Activated CD4-positive, alpha-beta T cell treated with anti-CD3 and anti-CD28 coated beads for 36 hours (primary cell): ENCODE measurements at regions not wholly inside any gene's neighbourhood (a gene's known extent, or its start where the extent isn't known, plus 50 kb on each side); places are given as distances from the start of the nearest gene placed in this dataset.
"Not testable (repeated sequence)": the region's sequence is repeated elsewhere in the genome, so short reads cannot be mapped to it uniquely, and the experiment has no call there.

Experiments
- ATAC-seq: fragments of 200-7000 bp; cut with Tn5 transposase; one replicate; pipeline ENCODE4 v1.10.0; 2021; ENCODE audit warnings: mild to moderate bottlenecking, moderate library complexity
- CTCF ChIA-PET: fragments of 350-600 bp; sonication (Branson Sonifier 250); formaldehyde crosslinking; loops from one replicate; lab custom pipeline; 2021; ENCODE audit warnings: antibody characterized with exemption; lab: Charles Lee
- POLR2A ChIA-PET: fragments of 350-600 bp; sonication (Branson Sonifier 250); formaldehyde crosslinking; loops from one replicate; lab custom pipeline; 2021; ENCODE audit warnings: antibody characterized with exemption, inconsistent platforms; lab: Charles Lee
- DNase-seq: peaks from one replicate; pipeline ENCODE4 v3.0.0-alpha.2; 2020
- H3K27ac Mint-ChIP-seq: one replicate; pipeline ENCODE4 v1.8.0; 2021; ENCODE audit warnings: mixed read lengths
- H3K27me3 Mint-ChIP-seq: one replicate; pipeline ENCODE4 v1.8.0; 2021; ENCODE audit warnings: mixed read lengths
- H3K36me3 Mint-ChIP-seq: one replicate; pipeline ENCODE4 v1.8.0; 2021; ENCODE audit warnings: low read depth, mixed read lengths
- H3K4me1 Mint-ChIP-seq: one replicate; pipeline ENCODE4 v1.8.0; 2021; ENCODE audit warnings: mixed read lengths
- H3K4me3 Mint-ChIP-seq: one replicate; pipeline ENCODE4 v1.8.0; 2021; ENCODE audit warnings: mild to moderate bottlenecking, moderate library complexity, mixed read lengths
- H3K9me3 Mint-ChIP-seq: one replicate; pipeline ENCODE4 v1.8.0; 2021; ENCODE audit warnings: low read depth, mixed read lengths
- intact Hi-C, 2 experiments: fragments of 100-400 bp; cut with DNase I in 1 of 2; cut with micrococcal nuclease in 1 of 2; formaldehyde crosslinking; loops; one replicate each; pipeline versions ENCODE4 v1.14.2 to v1.15.1; 2022 to 2024; cut with DNase I, micrococcal nuclease

DNA sequence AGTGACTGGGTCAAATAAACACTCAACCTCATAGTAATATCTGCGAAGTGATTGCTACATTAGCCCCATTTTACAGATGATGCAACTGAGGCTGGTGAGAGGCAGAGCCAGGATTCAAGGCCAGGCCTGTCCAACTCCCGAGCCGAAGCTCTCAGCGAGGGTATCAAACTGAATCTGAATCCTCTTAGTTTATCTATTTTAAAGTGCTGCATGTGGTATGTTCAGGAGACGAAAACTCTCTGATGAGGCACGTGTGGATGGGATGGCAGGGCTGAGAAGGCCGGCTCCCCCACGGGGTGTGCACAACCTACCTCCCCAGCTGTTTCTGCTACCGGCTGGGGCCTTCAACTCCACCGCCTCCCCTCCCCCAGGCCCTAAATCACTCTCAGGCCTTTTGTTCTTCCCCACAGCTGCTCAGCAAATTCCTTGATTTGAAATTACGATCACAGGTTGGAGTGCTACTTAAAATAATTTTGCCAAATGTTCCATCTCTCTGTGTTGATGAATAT lies 171.8 kb downstream of the TOMM20 start:
- ATAC-seq (no peak), DNase-seq (peak; percentile 5)
- ChIA-PET POLR2A (interaction anchor here (1.1 kb wide), 1 partner anchor 346 kb away, joined by 4 read pairs; no protein-coding TSS in a partner anchor), CTCF (interaction anchor here (1.0 kb wide), 1 partner anchor 65 kb away, joined by 3 read pairs; no protein-coding TSS in a partner anchor)
- Mint-ChIP-seq H3K27ac (peak overlapping the region; percentile 65), H3K9me3 (no peaks in the 10 kb centered on the region), H3K27me3 (no peaks in the 10 kb centered on the region), H3K4me3 (no peak overlapping the region), H3K36me3 (no peaks in the 10 kb centered on the region), H3K4me1 (peaks cover 79% of the 10 kb centered on the region)
- intact Hi-C loops = no loop called here

- DNase-seq (peak; percentile 28), ATAC-seq (peak; percentile 27)
- ChIA-PET CTCF (interaction anchor here (0.6 to 1.8 kb wide), 9 partner anchors 15 to 612 kb away, joined by 3 to 5 read pairs (median 3); no protein-coding TSS in a partner anchor), POLR2A (no interaction called here)
- H3K27me3 Mint-ChIP-seq = no peaks in the 10 kb centered on the region
- H3K36me3 Mint-ChIP-seq = no peaks in the 10 kb centered on the region
- H3K4me3 Mint-ChIP-seq = no peak overlapping the region
- intact Hi-C loops = loop anchor here (1.0 to 2.0 kb wide), 2 partner anchors 18 to 28 kb away; no protein-coding TSS in a partner anchor
- H3K4me1 Mint-ChIP-seq = peaks cover 64% of the 10 kb centered on the region
- H3K27ac Mint-ChIP-seq = peak overlapping the region; percentile 91
- no peaks in the 10 kb centered on the region for H3K9me3 Mint-ChIP-seq
Measured at GRCh38 chr1:234955107-234955731, 173.4 kb downstream of the TOMM20 start.

DNA sequence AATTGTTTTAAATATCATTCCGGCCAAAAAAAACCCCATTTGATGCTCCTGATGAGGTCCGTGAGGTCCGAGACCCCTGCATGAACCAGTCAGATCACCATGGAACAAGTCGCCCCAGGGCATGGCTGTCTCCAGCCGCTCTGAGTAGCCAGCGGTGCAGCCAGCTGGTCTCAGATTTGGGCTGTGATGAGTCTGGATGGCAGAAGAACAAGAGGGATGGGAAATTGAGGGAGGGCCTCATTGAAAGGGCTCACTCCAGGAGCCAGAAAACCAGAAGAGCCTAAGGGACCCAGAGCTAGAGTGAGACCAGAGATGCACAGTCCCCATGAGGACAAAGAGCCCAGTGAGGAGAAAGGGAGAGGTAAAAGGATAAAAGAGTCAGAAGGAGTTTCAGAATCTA lies 174.0 kb downstream of the TOMM20 start:
- peak overlapping the region; percentile 63 for H3K27ac Mint-ChIP-seq
- H3K9me3 Mint-ChIP-seq = peaks cover 3% of the 10 kb centered on the region
- H3K36me3 Mint-ChIP-seq = no peaks in the 10 kb centered on the region
- no peaks in the 10 kb centered on the region for H3K27me3 Mint-ChIP-seq
- ChIA-PET POLR2A (interaction anchor here (0.7 kb wide), 1 partner anchor 30 kb away, joined by 3 read pairs; no protein-coding TSS in a partner anchor), CTCF (interaction anchor here (0.6 to 1.8 kb wide), 5 partner anchors 14 to 611 kb away, joined by 3 to 5 read pairs (median 3); no protein-coding TSS in a partner anchor)
- intact Hi-C loops = loop anchor here (1.0 to 2.0 kb wide), 2 partner anchors 18 to 27 kb away; no protein-coding TSS in a partner anchor
- no peak overlapping the region for H3K4me3 Mint-ChIP-seq
- peak; percentile 1 for DNase-seq
- peaks cover 58% of the 10 kb centered on the region for H3K4me1 Mint-ChIP-seq
- no peak for ATAC-seq

DNA sequence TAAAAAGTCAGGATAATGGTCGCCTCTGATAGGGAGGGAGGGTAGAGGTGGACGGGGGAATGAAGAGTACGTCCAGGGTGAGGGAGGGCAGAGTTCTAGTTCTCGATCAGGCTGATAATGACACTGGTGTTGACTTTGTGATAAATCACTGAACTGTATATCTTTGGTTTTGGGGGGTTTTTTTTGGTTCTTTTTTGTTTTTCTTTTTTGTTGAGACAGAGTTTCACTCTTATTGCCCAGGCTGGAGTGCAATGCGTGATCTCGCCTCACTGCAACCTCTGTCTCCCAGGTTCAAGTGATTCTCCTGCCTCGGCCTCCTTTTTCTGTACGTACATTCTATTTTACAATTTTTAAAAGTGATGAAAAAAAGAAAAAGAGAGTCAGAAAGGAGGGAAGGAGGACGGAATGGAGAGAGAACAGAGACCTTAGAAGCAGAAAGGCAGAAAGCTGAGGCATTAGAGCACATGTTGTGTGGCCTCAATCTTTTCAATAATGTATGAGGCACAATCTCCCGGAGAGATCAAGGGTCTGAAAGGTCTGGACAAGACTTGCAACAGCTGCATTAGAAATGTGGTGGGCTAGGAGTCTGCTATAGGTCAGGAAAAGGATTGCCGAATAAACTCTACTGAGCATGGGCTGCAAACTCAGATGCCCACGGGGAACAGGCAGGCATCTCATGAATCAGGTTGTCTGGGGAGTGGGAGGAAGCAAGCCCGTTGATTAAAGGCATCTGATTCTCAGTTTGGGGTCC lies 174.8 kb downstream of the TOMM20 start:
- Mint-ChIP-seq H3K36me3 (peaks cover 5% of the 10 kb centered on the region), H3K27ac (peak overlapping the region; percentile 14), H3K27me3 (no peaks in the 10 kb centered on the region), H3K9me3 (peaks cover 9% of the 10 kb centered on the region), H3K4me1 (peaks cover 51% of the 10 kb centered on the region), H3K4me3 (no peak overlapping the region)
- no peak for ATAC-seq
- POLR2A ChIA-PET = interaction anchor here (0.7 kb wide), 1 partner anchor 29 kb away, joined by 3 read pairs; no protein-coding TSS in a partner anchor
- CTCF ChIA-PET = interaction anchor here (1.2 kb wide), 1 partner anchor 28 kb away, joined by 3 read pairs; no protein-coding TSS in a partner anchor
- peak; percentile 2 for DNase-seq
- intact Hi-C loops = loop anchor here in 1 of 2 experiments (2.0 kb wide), 1 partner anchor 17 kb away; no protein-coding TSS in a partner anchor

DNA sequence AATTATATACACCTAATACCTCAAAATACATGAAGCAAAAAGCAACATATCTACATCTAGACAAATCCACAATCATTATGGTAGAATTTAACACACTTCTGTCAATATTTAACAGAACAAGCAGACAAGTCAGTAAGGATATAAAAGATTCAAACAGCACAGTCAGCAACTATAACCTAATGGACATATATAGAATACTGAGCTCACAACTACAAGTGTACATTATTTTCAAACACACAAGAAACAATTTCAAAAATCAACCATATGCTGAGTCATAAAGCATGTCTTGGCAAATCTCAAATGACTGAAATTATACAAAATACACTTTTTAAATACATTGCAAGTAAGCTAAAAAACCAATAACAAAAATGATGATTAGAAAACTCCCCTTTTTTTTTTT lies 178.0 kb downstream of the TOMM20 start:
- no peak overlapping the region for H3K4me3 Mint-ChIP-seq
- ATAC-seq (no peak), DNase-seq (no peak)
- H3K27me3 Mint-ChIP-seq = no peaks in the 10 kb centered on the region
- peaks cover 9% of the 10 kb centered on the region for H3K9me3 Mint-ChIP-seq
- H3K27ac Mint-ChIP-seq = no peak overlapping the region
- intact Hi-C loops = no loop called here
- POLR2A ChIA-PET = no interaction called here
- H3K4me1 Mint-ChIP-seq = peaks cover 23% of the 10 kb centered on the region
- peaks cover 5% of the 10 kb centered on the region for H3K36me3 Mint-ChIP-seq
- CTCF ChIA-PET = interaction anchor here (0.8 to 1.1 kb wide), 2 partner anchors 24 to 641 kb away, joined by 3 to 7 read pairs; no protein-coding TSS in a partner anchor

DNA sequence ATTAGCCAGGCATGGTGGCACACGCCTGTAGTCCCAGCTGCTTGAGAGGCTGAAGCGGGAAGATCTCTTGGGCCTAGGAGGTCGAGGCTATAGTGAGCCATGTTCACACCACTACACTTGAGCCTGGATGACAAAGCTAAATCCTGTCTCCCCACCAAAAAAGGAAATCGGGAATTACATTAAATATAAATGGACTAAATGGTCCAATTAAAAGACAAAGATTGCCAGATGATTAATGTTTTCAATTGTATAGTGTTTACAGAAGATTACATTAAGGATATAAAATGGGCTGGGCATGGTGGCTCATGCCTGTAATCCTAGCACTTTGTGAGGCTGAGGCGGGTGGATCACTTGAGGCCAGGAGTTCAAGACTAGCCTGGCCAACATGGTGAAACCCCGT lies 179.1 kb downstream of the TOMM20 start:
- ATAC-seq, DNase-seq, H3K27ac Mint-ChIP-seq, H3K27me3 Mint-ChIP-seq, H3K9me3 Mint-ChIP-seq, H3K4me3 Mint-ChIP-seq, H3K36me3 Mint-ChIP-seq, intact Hi-C loops, POLR2A ChIA-PET: not testable (repeated sequence)
- peaks cover 22% of the 10 kb centered on the region for H3K4me1 Mint-ChIP-seq
- CTCF ChIA-PET = interaction anchor here (0.6 kb wide), 2 partner anchors 86 to 152 kb away, joined by 3 read pairs; no protein-coding TSS in a partner anchor

DNA sequence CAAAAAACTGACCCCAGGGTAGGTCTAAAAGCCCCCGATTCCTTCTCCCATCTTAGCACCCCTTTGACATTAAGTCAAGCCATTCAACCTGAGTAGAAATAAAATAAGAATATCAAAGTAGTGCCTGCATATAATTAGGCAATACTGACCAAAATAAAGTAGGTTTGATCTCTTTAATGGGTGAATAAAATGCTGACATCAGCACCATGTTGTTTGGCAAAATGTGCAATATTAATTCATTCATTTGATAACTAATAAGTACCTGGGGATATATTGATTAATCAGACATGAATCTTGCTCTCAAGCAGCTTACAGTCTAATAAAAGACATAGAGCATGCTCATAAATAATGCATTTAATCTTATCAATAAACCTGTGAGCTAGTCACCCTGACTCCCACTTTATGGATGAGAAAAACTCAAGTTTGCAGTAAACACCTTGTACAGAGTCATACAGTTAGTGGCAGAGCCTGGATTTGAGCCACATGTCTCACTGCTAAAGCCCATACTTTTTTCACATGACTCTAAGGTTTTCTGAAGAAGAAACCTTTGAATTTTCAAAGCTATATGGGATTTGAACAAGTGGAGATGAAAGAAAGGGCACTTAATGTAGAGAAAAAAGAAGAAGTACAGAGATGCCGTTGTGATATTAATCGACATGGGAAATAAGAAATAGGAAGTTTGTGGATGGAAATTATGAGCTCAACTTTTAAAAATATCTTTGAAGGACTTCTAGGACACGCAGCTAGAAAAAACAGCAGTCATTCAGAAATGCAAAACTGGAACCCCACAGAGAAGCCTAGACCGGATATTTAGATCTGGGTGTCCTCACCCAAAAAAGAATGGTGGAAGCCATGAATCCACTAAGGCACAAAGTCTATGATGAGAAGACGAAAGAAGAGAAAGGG lies 183.9 kb downstream of the TOMM20 start:
- intact Hi-C loops = no loop called here
- no peaks in the 10 kb centered on the region for H3K27me3 Mint-ChIP-seq
- ChIA-PET CTCF (interaction anchor here (1.2 kb wide), 2 partner anchors 44 to 67 kb away, joined by 3 to 4 read pairs; no protein-coding TSS in a partner anchor), POLR2A (interaction anchor here (0.6 kb wide), 1 partner anchor 86 kb away, joined by 3 read pairs; no protein-coding TSS in a partner anchor)
- peaks cover 12% of the 10 kb centered on the region for H3K4me1 Mint-ChIP-seq
- peaks cover 7% of the 10 kb centered on the region for H3K36me3 Mint-ChIP-seq
- ATAC-seq = peak; percentile 45
- peak overlapping the region; percentile 70 for H3K27ac Mint-ChIP-seq
- peak; percentile 6 for DNase-seq
- H3K9me3 Mint-ChIP-seq = peaks cover 7% of the 10 kb centered on the region
- no peak overlapping the region for H3K4me3 Mint-ChIP-seq

DNA sequence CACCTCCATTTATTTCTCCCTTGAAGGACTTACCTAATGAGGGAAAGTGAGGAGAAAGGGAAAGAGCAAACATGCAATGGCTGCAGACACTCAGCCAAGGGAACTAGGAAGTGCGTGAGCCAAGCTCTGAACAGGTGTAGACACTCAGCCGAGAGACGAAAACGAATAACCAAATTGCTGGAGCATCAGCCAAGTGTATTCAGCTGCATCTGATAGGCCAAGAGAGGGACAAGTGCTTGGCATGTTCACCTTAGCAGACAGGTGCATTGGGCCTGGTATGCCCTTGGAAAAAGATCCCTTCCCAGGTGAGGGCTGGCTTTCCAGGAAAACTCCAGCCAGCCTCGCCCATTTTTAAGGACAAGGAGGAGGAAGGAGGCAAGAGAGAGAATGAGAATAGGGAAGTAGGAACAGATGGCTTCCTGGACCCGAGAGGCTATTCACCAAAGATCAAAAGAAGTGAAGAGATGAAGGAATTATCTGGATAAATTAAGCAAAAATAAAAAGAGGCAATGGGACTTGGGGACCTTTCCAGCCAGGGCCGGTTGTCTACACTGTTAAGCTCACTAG lies 184.7 kb downstream of the TOMM20 start:
- no peaks in the 10 kb centered on the region for H3K27me3 Mint-ChIP-seq
- DNase-seq = peak; percentile 1
- CTCF ChIA-PET = interaction anchor here (0.6 to 1.2 kb wide), 2 partner anchors 68 to 115 kb away, joined by 3 read pairs; no protein-coding TSS in a partner anchor
- H3K4me1 Mint-ChIP-seq = peaks cover 12% of the 10 kb centered on the region
- H3K27ac Mint-ChIP-seq = no peak overlapping the region
- H3K4me3 Mint-ChIP-seq = no peak overlapping the region
- no peak for ATAC-seq
- POLR2A ChIA-PET = no interaction called here
- peaks cover 2% of the 10 kb centered on the region for H3K36me3 Mint-ChIP-seq
- intact Hi-C loops = no loop called here
- no peaks in the 10 kb centered on the region for H3K9me3 Mint-ChIP-seq

DNA sequence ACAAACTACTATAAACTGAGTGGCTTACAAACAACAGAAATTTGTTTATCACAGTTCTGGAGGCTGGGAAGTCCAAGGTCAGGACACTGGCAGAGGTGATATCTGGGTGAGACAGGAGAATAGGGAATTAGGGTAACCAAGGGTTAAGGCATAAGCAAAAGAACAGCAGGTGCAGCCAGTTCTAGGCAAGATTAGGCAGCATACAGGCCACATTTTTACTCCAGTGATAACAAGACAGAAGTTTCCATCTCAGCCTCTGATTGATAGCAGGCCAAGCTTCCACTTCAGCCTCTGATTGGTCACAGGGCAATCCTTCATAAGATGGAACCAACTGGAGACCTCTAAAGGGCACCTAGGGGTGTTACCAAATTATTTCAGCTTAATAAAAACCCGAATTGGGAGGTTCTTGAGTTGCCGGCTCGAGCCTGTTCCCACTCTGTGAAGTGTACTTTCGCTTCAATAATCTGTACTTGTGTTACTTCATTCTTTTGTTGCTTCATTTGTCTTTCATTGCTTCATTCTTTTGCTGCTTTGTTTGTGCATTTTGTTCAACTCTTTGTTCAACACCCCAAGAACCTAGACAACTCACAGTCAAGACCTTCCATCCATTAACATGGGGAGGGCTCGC lies 185.6 kb downstream of the TOMM20 start:
- DNase-seq = no peak
- Mint-ChIP-seq H3K4me3 (no peak overlapping the region), H3K9me3 (no peaks in the 10 kb centered on the region), H3K36me3 (peaks cover 2% of the 10 kb centered on the region), H3K27ac (no peak overlapping the region), H3K4me1 (peaks cover 16% of the 10 kb centered on the region), H3K27me3 (no peaks in the 10 kb centered on the region)
- CTCF ChIA-PET = interaction anchor here (0.9 kb wide), 1 partner anchor 80 kb away, joined by 3 read pairs; no protein-coding TSS in a partner anchor
- POLR2A ChIA-PET = interaction anchor here (0.7 kb wide), 1 partner anchor 10 kb away, joined by 3 read pairs; no protein-coding TSS in a partner anchor
- peak; percentile 50 for ATAC-seq
- intact Hi-C loops = no loop called here

DNA sequence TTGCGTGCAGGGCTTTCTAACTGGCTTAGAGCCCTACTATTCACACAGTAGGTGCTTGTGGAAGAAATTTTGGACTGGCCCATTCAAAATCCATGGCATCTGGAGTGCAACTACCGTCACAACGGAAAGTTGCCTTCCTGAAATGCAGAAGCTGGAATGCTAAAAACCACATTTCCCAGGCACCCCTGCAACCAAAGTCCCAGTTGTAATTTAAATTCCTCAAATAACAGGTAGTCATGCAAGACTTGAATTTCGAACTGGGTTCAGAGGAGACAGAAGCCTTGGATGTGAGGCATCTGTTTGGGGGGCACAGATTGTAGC lies 186.7 kb downstream of the TOMM20 start:
- POLR2A ChIA-PET = no interaction called here
- Mint-ChIP-seq H3K27ac (no peak overlapping the region), H3K27me3 (no peaks in the 10 kb centered on the region), H3K4me3 (no peak overlapping the region), H3K36me3 (peaks cover 2% of the 10 kb centered on the region), H3K9me3 (no peaks in the 10 kb centered on the region), H3K4me1 (peaks cover 25% of the 10 kb centered on the region)
- CTCF ChIA-PET = no interaction called here
- DNase-seq = no peak
- no peak for ATAC-seq
- intact Hi-C loops = no loop called here
